ENCODE measurements at regions not wholly inside any gene's neighbourhood (a gene's known extent, or its start where the extent isn't known, plus 50 kb on each side); places are given as distances from the start of the nearest gene placed in this dataset.

GRCh38 chr14:80100681-80101080 lies 110.6 kb downstream of the DIO2 start:
- TF ChIP-seq CTCF (conservative IDR thresholded peaks at IDR 0.05; ENCODE audit: low read depth in 2 of 2) (no peak), POLR2AphosphoS5 (IDR thresholded peaks at IDR 0.05; ENCODE audit: low read depth) (no peak), EZH2 (IDR thresholded peaks at IDR 0.05; ENCODE audit: low read depth, unreplicated experiment) (no peak), ZNF331 (CRISPR knock-in tag; IDR thresholded peaks at IDR 0.05; ENCODE audit: low read depth) (no peak)
- TF ChIP-seq, protein P1, sequence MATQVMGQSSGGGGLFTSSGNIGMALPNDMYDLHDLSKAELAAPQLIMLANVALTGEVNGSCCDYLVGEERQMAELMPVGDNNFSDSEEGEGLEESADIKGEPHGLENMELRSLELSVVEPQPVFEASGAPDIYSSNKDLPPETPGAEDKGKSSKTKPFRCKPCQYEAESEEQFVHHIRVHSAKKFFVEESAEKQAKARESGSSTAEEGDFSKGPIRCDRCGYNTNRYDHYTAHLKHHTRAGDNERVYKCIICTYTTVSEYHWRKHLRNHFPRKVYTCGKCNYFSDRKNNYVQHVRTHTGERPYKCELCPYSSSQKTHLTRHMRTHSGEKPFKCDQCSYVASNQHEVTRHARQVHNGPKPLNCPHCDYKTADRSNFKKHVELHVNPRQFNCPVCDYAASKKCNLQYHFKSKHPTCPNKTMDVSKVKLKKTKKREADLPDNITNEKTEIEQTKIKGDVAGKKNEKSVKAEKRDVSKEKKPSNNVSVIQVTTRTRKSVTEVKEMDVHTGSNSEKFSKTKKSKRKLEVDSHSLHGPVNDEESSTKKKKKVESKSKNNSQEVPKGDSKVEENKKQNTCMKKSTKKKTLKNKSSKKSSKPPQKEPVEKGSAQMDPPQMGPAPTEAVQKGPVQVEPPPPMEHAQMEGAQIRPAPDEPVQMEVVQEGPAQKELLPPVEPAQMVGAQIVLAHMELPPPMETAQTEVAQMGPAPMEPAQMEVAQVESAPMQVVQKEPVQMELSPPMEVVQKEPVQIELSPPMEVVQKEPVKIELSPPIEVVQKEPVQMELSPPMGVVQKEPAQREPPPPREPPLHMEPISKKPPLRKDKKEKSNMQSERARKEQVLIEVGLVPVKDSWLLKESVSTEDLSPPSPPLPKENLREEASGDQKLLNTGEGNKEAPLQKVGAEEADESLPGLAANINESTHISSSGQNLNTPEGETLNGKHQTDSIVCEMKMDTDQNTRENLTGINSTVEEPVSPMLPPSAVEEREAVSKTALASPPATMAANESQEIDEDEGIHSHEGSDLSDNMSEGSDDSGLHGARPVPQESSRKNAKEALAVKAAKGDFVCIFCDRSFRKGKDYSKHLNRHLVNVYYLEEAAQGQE (IDR thresholded peaks at IDR 0.05; ENCODE audit: unreplicated experiment), result no peak
